Vagina (tissue), 2 donors: ENCODE measurements at regions not wholly inside any gene's neighbourhood (a gene's known extent, or its start where the extent isn't known, plus 50 kb on each side); places are given as distances from the start of the nearest gene placed in this dataset.

Experiments
- POLR2A ChIP-seq, 2 donors: fragments of 450-650 bp; IDR thresholded peaks; one replicate each; pipeline ENCODE4 v1.6.1; 2017; ENCODE audit warnings: antibody characterized with exemption in 2 of 2, mild to moderate bottlenecking in 2 of 2, moderate library complexity in 2 of 2
- TF ChIP-seq, protein P1 (sequence below), 3 experiments: fragments of 450-650 bp in 2 of 3; fragments of 200-600 bp in 1 of 3; sonication (generic) in 1 of 3; IDR thresholded peaks; one replicate each; pipeline ENCODE4 v1.5.1; 2017 to 2019; ENCODE audit warnings: antibody characterized with exemption in 3 of 3, mild to moderate bottlenecking in 2 of 3, moderate library complexity in 2 of 3

- TF ChIP-seq, protein P1, sequence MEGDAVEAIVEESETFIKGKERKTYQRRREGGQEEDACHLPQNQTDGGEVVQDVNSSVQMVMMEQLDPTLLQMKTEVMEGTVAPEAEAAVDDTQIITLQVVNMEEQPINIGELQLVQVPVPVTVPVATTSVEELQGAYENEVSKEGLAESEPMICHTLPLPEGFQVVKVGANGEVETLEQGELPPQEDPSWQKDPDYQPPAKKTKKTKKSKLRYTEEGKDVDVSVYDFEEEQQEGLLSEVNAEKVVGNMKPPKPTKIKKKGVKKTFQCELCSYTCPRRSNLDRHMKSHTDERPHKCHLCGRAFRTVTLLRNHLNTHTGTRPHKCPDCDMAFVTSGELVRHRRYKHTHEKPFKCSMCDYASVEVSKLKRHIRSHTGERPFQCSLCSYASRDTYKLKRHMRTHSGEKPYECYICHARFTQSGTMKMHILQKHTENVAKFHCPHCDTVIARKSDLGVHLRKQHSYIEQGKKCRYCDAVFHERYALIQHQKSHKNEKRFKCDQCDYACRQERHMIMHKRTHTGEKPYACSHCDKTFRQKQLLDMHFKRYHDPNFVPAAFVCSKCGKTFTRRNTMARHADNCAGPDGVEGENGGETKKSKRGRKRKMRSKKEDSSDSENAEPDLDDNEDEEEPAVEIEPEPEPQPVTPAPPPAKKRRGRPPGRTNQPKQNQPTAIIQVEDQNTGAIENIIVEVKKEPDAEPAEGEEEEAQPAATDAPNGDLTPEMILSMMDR (IDR thresholded peaks at IDR 0.05), result no peak
- TF ChIP-seq POLR2A (IDR thresholded peaks at IDR 0.05), result no peak
These were observed 186.1 kb downstream of the ETAA1 start for GRCh38 chr2:67583185-67583584.
